Neural cell (in vitro differentiated cells): ENCODE measurements at regions not wholly inside any gene's neighbourhood (a gene's known extent, or its start where the extent isn't known, plus 50 kb on each side); places are given as distances from the start of the nearest gene placed in this dataset.

Experiments used
- H2AFZ ChIP-seq: fragments of 200-600, 300-800 bp; sonication (generic), shearing (Covaris generic); 2 replicates; pipeline ENCODE4 v1.6.0; 2014; ENCODE audit warnings: low read depth, mild to moderate bottlenecking, antibody characterized with exemption, low read length, moderate library complexity
- H3F3A ChIP-seq: fragments of 200-600 bp; shearing (Covaris generic); 2 replicates; pipeline ENCODE4 v1.6.1; 2016; ENCODE audit warnings: mild to moderate bottlenecking, moderate library complexity, mixed read lengths, antibody characterized with exemption, low read length; ENCODE audit not compliant: insufficient read depth, poor library complexity, severe bottlenecking
- H3K27ac ChIP-seq: fragments of 200-600, 300-800 bp; sonication (generic), shearing (Covaris generic); 2 replicates; pipeline ENCODE4 v1.5.1; 2014; ENCODE audit warnings: mild to moderate bottlenecking, low read length, moderate library complexity
- H3K27me3 ChIP-seq: fragments of 300-800, 200-600 bp; sonication (generic), shearing (Covaris generic); 2 replicates; pipeline ENCODE4 v1.6.0; 2014; ENCODE audit warnings: mild to moderate bottlenecking, low read depth, low read length, moderate library complexity; ENCODE audit not compliant: insufficient read depth
- H3K36me3 ChIP-seq: fragments of 300-800, 200-600 bp; sonication (generic), shearing (Covaris generic); 2 replicates; pipeline ENCODE4 v1.5.1; 2014; ENCODE audit warnings: mild to moderate bottlenecking, antibody characterized with exemption, low read length, moderate library complexity; ENCODE audit not compliant: insufficient read depth
- H3K4me2 ChIP-seq: fragments of 300-800, 200-600 bp; sonication (generic), shearing (Covaris generic); 2 replicates; pipeline ENCODE4 v1.6.0; 2014; ENCODE audit warnings: mild to moderate bottlenecking, low read length
- H3K4me3 ChIP-seq: fragments of 300-800, 200-600 bp; sonication (generic), shearing (Covaris generic); 2 replicates; pipeline ENCODE4 v1.5.1; 2014; ENCODE audit warnings: mild to moderate bottlenecking, low read length, moderate library complexity
- H3K79me2 ChIP-seq: fragments of 200-600 bp; shearing (Covaris generic); replicated peaks from 2 replicates; pipeline ENCODE4 v1.6.0; 2014; ENCODE audit warnings: mild to moderate bottlenecking, low read length, moderate library complexity; ENCODE audit not compliant: insufficient read depth
- H3K9ac ChIP-seq: fragments of 300-800, 200-600 bp; sonication (generic), shearing (Covaris generic); 2 replicates; pipeline ENCODE4 v1.6.1; 2016; ENCODE audit warnings: mild to moderate bottlenecking, low read length, mixed read lengths
- H3K9me2 ChIP-seq: fragments of 200-600 bp; shearing (Covaris generic); 2 replicates; pipeline ENCODE4 v1.6.1; 2016; ENCODE audit warnings: mild to moderate bottlenecking, low read length, mixed read lengths; ENCODE audit not compliant: insufficient read depth
- H3K9me3 ChIP-seq: fragments of 200-600, 300-800 bp; sonication (generic), shearing (Covaris generic); 2 replicates; pipeline ENCODE4 v1.6.1; 2016; ENCODE audit warnings: mild to moderate bottlenecking, mixed run types, low read length, moderate library complexity, mixed read lengths
- H4K20me1 ChIP-seq: fragments of 200-600 bp; shearing (Covaris generic); 2 replicates; pipeline ENCODE4 v1.6.1; 2016; ENCODE audit warnings: mild to moderate bottlenecking, mixed run types; ENCODE audit not compliant: insufficient read depth
- CTCF ChIP-seq: fragments of 450-650 bp; IDR thresholded peaks from 2 replicates; pipeline ENCODE4 v1.5.1; 2014; ENCODE audit warnings: antibody characterized with exemption, mild to moderate bottlenecking, moderate library complexity; ENCODE audit not compliant: poor library complexity, severe bottlenecking
- EP300 ChIP-seq: fragments of 450-650 bp; conservative IDR thresholded peaks from 2 replicates; pipeline ENCODE4 v1.6.1; 2014; ENCODE audit warnings: antibody characterized with exemption, mild to moderate bottlenecking, moderate library complexity; ENCODE audit not compliant: poor library complexity, severe bottlenecking
- EZH2 ChIP-seq: fragments of 200-600, 300-800 bp; shearing (Covaris generic), sonication (generic); IDR thresholded peaks from 2 replicates; pipeline ENCODE4 v1.6.1; 2014; ENCODE audit warnings: antibody characterized with exemption, low read length, borderline replicate concordance, mild to moderate bottlenecking; ENCODE audit not compliant: insufficient read depth, poor library complexity, severe bottlenecking
- MXI1 ChIP-seq: fragments of 450-650 bp; conservative IDR thresholded peaks from 2 replicates; pipeline ENCODE4 v1.6.1; 2014; ENCODE audit warnings: antibody characterized with exemption, mild to moderate bottlenecking; ENCODE audit not compliant: poor library complexity, severe bottlenecking
- POLR2AphosphoS5 ChIP-seq: IDR thresholded peaks from 2 replicates; pipeline ENCODE4 v1.6.1; 2012
- RAD21 ChIP-seq: fragments of 450-650 bp; conservative IDR thresholded peaks from 2 replicates; pipeline ENCODE4 v1.6.1; 2014; ENCODE audit warnings: antibody characterized with exemption, mild to moderate bottlenecking, moderate library complexity
- REST ChIP-seq: IDR thresholded peaks from 2 replicates; pipeline ENCODE4 v1.6.1; 2012; ENCODE audit warnings: borderline replicate concordance
- SMC3 ChIP-seq: fragments of 450-650 bp; conservative IDR thresholded peaks from 2 replicates; pipeline ENCODE4 v1.6.1; 2014; ENCODE audit warnings: antibody characterized with exemption, mild to moderate bottlenecking, moderate library complexity; ENCODE audit not compliant: poor library complexity
- TAF1 ChIP-seq: IDR thresholded peaks from 2 replicates; pipeline ENCODE4 v1.6.1; 2012; ENCODE audit warnings: low read depth

GRCh38 chr3:73314151-73314951 lies 252.9 kb downstream of the EBLN2 start:
- Histone ChIP-seq H3K27me3 (no peaks in the 10 kb centered on the region), H2AFZ (no peak overlapping the region)

GRCh38 chr3:73315706-73316105 lies 254.2 kb downstream of the EBLN2 start:
- H3K9me2 ChIP-seq: no peaks in the 10 kb centered on the region
- no peak for TF ChIP-seq CTCF
- no peak for TF ChIP-seq EP300
- no peak for TF ChIP-seq POLR2AphosphoS5
- no peak for TF ChIP-seq MXI1
- no peak for TF ChIP-seq EZH2
- no peak for TF ChIP-seq REST
- TF ChIP-seq TAF1: no peak
- TF ChIP-seq SMC3: no peak
- TF ChIP-seq RAD21: no peak
- no peak overlapping the region for H3K27ac ChIP-seq
- no peak overlapping the region for H3K4me2 ChIP-seq
- H3K4me3 ChIP-seq: no peak overlapping the region
- no peaks in the 10 kb centered on the region for H3K27me3 ChIP-seq
- H3F3A ChIP-seq: no peaks in the 10 kb centered on the region
- H4K20me1 ChIP-seq: no peaks in the 10 kb centered on the region
- H2AFZ ChIP-seq: no peak overlapping the region
- no peak overlapping the region for H3K9ac ChIP-seq
- H3K79me2 ChIP-seq: no peaks in the 10 kb centered on the region
- H3K9me3 ChIP-seq: no peaks in the 10 kb centered on the region
- H3K36me3 ChIP-seq: no peaks in the 10 kb centered on the region

More at GRCh38 chr3:73314151-73314951, 252.9 kb downstream of the EBLN2 start:
- Histone ChIP-seq H3K4me3 (no peak overlapping the region), H4K20me1 (no peaks in the 10 kb centered on the region), H3K27ac (no peak overlapping the region), H3K36me3 (no peaks in the 10 kb centered on the region), H3K9ac (no peak overlapping the region), H3K9me2 (no peaks in the 10 kb centered on the region), H3K79me2 (no peaks in the 10 kb centered on the region), H3K4me2 (no peak overlapping the region), H3K9me3 (no peaks in the 10 kb centered on the region), H3F3A (no peaks in the 10 kb centered on the region)
- TF ChIP-seq EZH2 (no peak), POLR2AphosphoS5 (no peak), CTCF (no peak), MXI1 (no peak), EP300 (no peak)
